NOMO-1 treated with DMSO at 0.1 percent for 48 hours (cell line): ENCODE measurements at regions not wholly inside any gene's neighbourhood (a gene's known extent, or its start where the extent isn't known, plus 50 kb on each side); places are given as distances from the start of the nearest gene placed in this dataset.

Source experiments
- DNase-seq: peaks from one replicate; lab custom pipeline; 2025; ENCODE audit not compliant: unreplicated experiment; lab: John Stamatoyannopoulos, UW

DNA sequence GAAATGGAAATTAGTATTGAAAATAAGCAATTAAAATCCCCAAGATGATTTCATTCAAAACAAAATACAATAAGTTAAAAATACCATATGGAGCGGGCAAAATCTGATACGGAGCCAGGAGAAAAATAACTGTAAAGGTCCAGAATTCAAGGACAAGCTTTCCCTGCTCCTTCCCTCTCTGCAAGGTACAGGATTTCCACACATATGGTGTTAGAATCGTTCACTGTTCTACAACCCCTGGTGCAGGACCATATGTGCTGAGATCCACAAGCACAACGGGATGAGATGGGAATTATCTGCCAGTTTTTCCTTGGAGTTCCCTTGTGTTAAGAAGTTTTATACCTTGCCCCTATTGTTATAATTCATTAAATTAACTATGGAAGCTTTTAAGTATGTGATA lies 94.7 kb upstream of the DMAC1 start:
- no peak for DNase-seq

DNA sequence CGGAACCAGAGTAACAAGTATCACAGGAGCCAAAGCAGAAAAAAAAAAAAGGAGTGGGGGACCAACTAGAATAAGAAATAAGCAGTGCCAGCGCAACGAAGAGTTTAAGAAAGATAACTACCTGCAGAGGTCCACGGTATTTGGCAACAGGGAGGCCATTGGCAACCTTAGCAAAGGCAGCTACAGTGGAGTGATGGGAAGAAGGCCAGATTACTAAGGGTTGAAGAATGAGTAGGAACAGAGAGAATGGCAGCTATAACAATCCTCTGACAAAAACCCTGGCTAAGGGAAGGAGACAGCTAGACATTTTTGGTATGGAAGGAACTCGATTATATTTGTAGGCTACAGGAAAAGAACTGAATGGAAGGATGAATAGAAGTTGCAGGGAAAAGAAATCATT lies 93.4 kb upstream of the DMAC1 start:
- DNase-seq = no peak

DNA sequence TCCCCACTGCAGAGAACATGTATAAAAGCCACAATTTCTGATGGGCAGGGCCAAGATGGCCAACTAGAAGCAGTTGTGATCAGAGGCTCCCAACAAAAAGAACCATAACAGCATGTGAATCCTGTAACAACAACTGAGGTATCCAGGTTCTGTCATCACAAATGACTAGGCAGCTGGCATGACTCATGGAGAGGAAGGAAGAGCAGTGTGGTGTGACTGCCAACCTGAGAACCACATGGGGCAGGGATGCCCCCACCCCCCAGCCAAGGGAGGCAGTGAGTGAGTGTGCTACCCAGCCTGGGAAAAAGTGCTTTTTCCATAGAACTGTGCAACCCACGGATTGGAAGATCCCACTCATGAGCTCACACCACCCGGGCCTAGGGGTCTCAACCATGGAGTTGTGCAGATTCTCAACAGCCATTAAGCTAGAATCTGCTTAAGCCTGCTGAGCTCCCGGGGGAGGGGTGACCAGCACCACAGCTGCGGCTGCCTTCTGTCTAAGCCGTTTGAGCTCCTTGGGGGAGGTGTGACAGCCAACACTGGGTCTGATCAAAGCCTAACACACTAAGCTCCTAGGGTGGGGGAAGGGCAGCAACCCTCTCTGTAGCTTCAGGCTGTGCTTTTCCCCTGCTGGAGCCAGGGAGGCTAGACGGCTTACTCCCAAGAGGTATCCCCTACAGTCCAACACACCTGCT lies 80.1 kb upstream of the DMAC1 start:
- DNase-seq = no peak

DNA sequence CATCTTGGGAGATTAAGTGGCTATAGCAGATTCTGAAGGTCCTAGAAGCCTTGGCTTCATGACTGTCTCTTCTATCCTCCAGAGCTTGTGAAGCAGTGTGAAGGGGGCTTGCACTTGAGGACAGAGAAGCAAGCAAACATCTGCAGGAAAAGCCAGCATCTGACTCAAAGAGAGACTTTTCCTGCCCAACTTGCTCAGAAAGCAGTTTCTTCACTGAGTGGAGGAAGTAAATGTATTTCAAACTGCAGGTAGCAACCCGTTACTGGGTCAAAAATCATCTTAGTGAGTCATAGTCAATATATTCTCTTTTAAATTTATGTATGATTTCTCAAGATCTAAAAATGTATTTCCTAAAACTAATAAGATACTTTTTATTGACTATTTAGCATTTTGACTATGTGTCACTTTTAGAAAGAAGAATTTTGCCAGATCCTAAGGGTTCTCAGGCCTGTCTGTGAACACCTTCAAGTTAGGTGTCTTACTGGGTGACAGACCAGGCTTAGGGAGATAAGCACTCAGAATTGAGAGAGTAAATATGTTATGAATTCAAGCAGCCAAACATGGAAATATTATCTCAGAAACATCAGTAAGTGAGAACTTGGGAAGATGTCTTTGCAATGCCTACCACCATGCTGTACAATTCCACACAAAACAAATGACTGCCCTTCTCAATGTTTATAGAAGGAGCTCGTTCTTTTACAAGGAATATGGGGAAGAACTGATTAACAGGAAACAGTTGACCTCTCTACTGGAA lies 72.6 kb upstream of the DMAC1 start:
- DNase-seq = no peak

DNA sequence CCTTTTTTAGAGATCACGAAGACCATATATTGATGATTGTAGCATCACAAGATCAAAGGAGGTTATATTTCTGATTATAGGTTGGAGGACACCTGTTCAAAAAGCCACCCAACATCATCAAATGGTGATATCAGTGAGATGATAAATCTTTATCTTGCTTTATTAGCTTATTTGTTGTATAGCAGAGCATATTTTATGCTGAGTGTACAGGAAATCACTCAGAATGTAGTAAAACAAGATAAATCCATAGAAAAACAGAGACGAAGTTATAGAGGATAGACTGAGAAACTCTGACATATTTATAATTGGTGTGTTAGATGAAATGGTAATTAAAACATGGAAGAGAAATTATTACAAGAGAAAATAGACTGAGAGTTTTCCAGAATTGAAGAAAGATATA lies 69.8 kb upstream of the DMAC1 start:
- DNase-seq = no peak

DNA sequence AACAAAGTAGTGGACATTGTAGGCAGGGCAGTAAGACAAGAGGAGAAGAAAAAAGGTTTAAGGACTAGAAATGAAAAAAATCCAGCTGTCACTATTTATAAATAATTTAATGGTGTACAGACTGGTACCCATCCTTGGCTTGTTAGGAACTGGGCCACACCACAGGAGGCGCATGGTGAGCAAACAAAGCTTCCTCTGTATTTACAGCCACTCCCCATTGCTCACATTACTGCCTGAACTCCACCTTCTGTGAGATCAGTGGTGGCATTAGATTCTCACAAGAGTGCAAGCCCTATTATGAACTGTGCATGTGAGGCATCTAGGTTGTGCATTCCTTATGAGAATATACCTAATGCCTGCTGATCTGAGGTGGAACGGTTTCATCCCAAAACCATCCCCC lies 62.6 kb upstream of the DMAC1 start:
- no peak for DNase-seq

DNA sequence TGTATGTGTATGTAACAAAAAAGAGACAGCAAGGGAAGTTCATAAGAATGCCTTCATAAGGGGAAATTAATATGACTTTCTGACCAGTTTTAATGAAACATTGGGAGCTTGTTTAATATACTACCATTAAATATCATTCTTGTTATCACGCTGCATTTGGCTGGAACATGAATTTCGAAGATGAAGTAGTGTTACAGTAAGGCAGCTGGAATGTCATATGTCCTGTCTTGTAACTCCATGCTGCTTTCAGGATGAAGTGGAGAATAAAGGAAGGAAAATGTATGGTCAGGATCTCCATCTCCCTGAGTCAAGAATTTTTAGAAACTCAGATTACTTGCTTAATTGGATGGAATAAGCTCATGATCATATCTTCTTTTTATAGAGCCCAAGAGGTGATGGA lies 61.5 kb upstream of the DMAC1 start:
- no peak for DNase-seq

DNA sequence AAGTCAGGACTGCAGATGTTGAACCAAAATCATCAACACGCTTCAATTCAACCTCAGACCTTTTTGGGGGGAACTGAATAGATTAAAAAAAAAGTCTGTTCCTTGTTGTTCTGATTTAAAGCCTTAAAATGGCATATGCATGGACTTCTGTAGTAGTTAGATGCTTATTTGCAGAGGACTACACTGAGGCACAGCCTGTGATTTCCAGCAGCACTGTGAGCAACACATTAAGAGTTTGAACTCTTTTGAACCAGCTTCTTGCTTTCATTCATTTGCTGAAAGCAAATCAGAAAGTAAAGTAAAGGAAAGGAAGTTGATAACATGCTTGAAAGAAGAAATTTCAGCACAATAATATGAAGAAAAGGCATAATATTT lies 60.7 kb upstream of the DMAC1 start:
- no peak for DNase-seq

DNA sequence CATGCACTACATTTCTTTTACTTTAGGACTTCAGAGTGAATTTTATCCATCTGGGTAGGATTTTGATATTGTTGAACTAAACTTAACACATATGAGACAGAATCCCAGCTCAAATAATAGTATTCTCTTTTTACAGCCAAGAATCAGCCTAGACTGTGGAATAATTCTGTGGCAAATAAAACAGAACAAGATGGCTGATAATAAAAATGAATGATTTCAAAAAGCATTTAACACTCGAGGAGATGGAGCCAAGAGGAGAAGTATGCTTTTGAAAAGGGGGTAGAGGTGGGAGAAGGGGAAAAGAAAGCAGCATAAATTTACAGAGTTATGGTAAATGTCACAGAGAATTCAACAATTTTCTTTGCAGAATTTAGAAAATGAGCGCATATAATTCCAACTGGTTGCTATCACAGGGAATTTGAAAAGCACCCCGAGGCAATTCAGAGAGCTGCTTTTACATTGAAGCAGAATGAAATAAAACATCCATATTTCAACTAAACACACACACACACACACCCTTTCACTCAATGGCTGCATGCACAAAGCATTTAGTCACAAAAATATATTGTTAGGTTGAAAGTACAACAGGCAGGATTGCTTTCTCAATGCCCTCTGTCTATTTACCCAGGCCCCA lies 60.2 kb upstream of the DMAC1 start:
- DNase-seq = no peak

DNA sequence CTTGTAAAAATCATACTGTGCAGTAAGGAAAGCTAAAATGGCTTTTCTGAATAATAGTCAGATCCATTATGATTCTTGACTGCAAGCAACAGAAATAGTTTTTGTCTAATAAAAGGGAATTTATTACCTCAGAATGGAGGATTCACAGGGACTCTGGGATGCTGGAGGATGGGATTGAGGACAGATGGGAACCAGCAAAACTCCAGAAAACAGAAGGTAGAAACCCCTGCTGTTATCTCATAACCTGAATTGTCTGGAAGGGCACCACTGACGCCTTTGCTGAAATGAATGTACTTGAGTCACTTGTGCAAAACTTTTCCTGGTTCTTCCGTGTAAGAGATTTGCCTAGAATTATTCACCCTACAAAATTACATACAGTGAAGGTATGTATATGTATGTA lies 58.6 kb upstream of the DMAC1 start:
- no peak for DNase-seq

DNA sequence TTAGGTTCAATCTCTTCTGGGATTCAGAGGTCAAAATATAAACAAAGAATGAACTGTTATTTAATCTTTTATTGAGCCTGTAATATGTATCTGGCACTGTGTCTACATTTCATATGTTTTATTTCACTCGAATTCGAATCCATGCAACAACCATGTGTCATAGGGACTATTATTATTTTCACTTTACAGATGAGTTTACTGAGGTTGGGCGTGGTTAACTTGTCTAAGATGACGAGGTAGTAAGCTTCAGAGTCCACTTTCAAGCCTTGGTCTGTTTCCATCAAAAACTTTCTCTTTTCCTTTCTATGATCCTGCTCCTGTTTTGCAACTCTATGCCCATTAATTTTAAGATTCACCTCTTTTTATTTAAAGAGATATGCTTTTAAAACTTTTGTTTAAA lies 55.2 kb upstream of the DMAC1 start:
- DNase-seq = no peak
